HepG2 (cell line): ENCODE measurements at regions not wholly inside any gene's neighbourhood (a gene's known extent, or its start where the extent isn't known, plus 50 kb on each side); places are given as distances from the start of the nearest gene placed in this dataset.

Experiments
- ATAC-seq: fragments of 200-7000 bp; cut with Tn5 transposase; 3 replicates; pipeline ENCODE4 v1.9.1; 2020; ENCODE audit warnings: mild to moderate bottlenecking, moderate library complexity
- BruUV-seq: library from RNA; stranded (reverse); fragments of 400-500 nt; replicated peaks from 2 replicates; lab custom pipeline; 2021; lab: Mats Ljungman, UMichigan
- CTCF ChIA-PET: fragments of 300-600 bp; formaldehyde crosslinking; extraction: SDS; loops from one replicate; lab custom pipeline; 2021; ENCODE audit warnings: low total read pairs, inconsistent platforms, low intra/inter-chr PET ratio; lab: Yijun Ruan, JAX
- POLR2A ChIA-PET: fragments of 350-600 bp; sonication (Branson Sonifier 250); formaldehyde crosslinking; loops from one replicate; lab custom pipeline; 2020; ENCODE audit warnings: antibody characterized with exemption, inconsistent platforms; lab: Yijun Ruan, JAX
- DNase-seq: peaks from one replicate; pipeline ENCODE4 v3.0.0-alpha.2; 2015; ENCODE audit warnings: low spot score
- FAIRE-seq: peaks from 3 replicates; lab custom pipeline; 2011; peaks lifted over from hg19 to GRCh38; lab: Jason Lieb, UNC
- H2AFZ ChIP-seq: one replicate; pipeline ENCODE4 v1.6.1; 2011; ENCODE audit warnings: low read length, inconsistent platforms
- H3K27ac ChIP-seq: fragments of 300-600 bp; 3 replicates; pipeline ENCODE4 v1.8.0; 2011; ENCODE audit warnings: mixed run types, mild to moderate bottlenecking, mixed read lengths, low read length, inconsistent platforms; ENCODE audit not compliant: insufficient read depth; ENCODE audit errors: extremely low read length
- H3K27me3 ChIP-seq, 2 experiments: fragments of 200-600 bp in 1 of 2; 2 replicates in 1 of 2; 3 replicates in 1 of 2; pipeline versions ENCODE4 v1.6.0 to v1.8.0; 2011; ENCODE audit warnings: low read length in 2 of 2, mild to moderate bottlenecking in 2 of 2, moderate library complexity in 2 of 2, inconsistent platforms in 1 of 2; ENCODE audit not compliant: insufficient read depth in 2 of 2, control insufficient read depth in 1 of 2
- H3K36me3 ChIP-seq, 2 experiments: fragments of 200-600 bp in 1 of 2; replicated peaks in 1 of 2; 2 replicates in 1 of 2; 3 replicates in 1 of 2; pipeline versions ENCODE4 v1.5.1 to v1.8.0; 2011; ENCODE audit warnings: low read length in 2 of 2, inconsistent platforms in 1 of 2; ENCODE audit not compliant: insufficient read depth in 2 of 2, control insufficient read depth in 1 of 2
- H3K4me1 ChIP-seq: 2 replicates; pipeline ENCODE4 v1.5.1; 2012; ENCODE audit warnings: low read length, inconsistent platforms; ENCODE audit not compliant: insufficient read depth
- H3K4me2 ChIP-seq: 2 replicates; pipeline ENCODE4 v1.6.0; 2011; ENCODE audit warnings: low read depth, low read length, inconsistent platforms
- H3K4me3 ChIP-seq, 3 experiments: fragments of 200-600 bp in 1 of 3; sonication (generic), shearing (Covaris generic) in 1 of 3; replicated peaks in 1 of 3; 2 replicates each; pipeline ENCODE4 v1.5.1; 2011 to 2016; ENCODE audit warnings: low read length in 3 of 3, inconsistent platforms in 2 of 3, low read depth in 2 of 3, mild to moderate bottlenecking in 2 of 3, control low read depth in 1 of 3, mixed read lengths in 1 of 3; ENCODE audit not compliant: insufficient read depth in 1 of 3
- H3K79me2 ChIP-seq: one replicate; pipeline ENCODE4 v1.6.1; 2011; ENCODE audit warnings: low read length, inconsistent platforms; ENCODE audit not compliant: insufficient read depth
- H3K9ac ChIP-seq: 2 replicates; pipeline ENCODE4 v1.6.0; 2011; ENCODE audit warnings: mild to moderate bottlenecking, low read depth, low read length, inconsistent platforms; ENCODE audit not compliant: insufficient read depth
- H3K9me3 ChIP-seq: 2 replicates; pipeline ENCODE4 v1.5.1; 2012; ENCODE audit warnings: mild to moderate bottlenecking, low read length
- H4K20me1 ChIP-seq: 2 replicates; pipeline ENCODE4 v1.6.0; 2011; ENCODE audit warnings: inconsistent platforms, mild to moderate bottlenecking, low read length, moderate library complexity; ENCODE audit not compliant: insufficient read depth
- ATRX ChIP-seq: sonication (generic); formaldehyde crosslinking; IDR thresholded peaks from 2 replicates; pipeline ENCODE4 v1.4.0; 2020; ENCODE audit warnings: missing genetic modification reagents, borderline replicate concordance
- GMEB1 ChIP-seq: sonication (generic); formaldehyde crosslinking; IDR thresholded peaks from 2 replicates; pipeline ENCODE4 v1.5.1; 2020; ENCODE audit warnings: missing genetic modification reagents, mild to moderate bottlenecking, borderline replicate concordance
- IKZF1 ChIP-seq: fragments of 450-650 bp; IDR thresholded peaks from 2 replicates; pipeline ENCODE4 v1.7.1; 2016
- MAF1 ChIP-seq: sonication (generic); formaldehyde crosslinking; IDR thresholded peaks from 2 replicates; pipeline ENCODE4 v1.5.0; 2020; ENCODE audit warnings: missing genetic modification reagents, borderline replicate concordance
- MAFK ChIP-seq, 2 experiments: IDR thresholded peaks in 1 of 2; conservative IDR thresholded peaks in 1 of 2; 2 replicates each; pipeline ENCODE4 v1.6.1; 2011; ENCODE audit warnings: improper control_type of control experiment in 2 of 2, low read length in 2 of 2
- MZF1 ChIP-seq: sonication (generic); formaldehyde crosslinking; IDR thresholded peaks from 2 replicates; pipeline ENCODE4 v1.8.1; 2023; ENCODE audit warnings: mild to moderate bottlenecking, missing genetic modification reagents, borderline replicate concordance
- NFKB2 ChIP-seq: sonication (generic); formaldehyde crosslinking; IDR thresholded peaks from 2 replicates; pipeline ENCODE4 v1.4.0; 2020; ENCODE audit warnings: missing genetic modification reagents, borderline replicate concordance
- ZFX ChIP-seq: sonication (generic); formaldehyde crosslinking; IDR thresholded peaks from 2 replicates; pipeline ENCODE4 v1.4.0; 2020; ENCODE audit warnings: mild to moderate bottlenecking, low read depth, missing genetic modification reagents, moderate library complexity
- ZNF609 ChIP-seq: sonication (generic); formaldehyde crosslinking; IDR thresholded peaks from 2 replicates; pipeline ENCODE4 v1.4.0; 2020; ENCODE audit warnings: mild to moderate bottlenecking, missing genetic modification reagents, borderline replicate concordance
- ZNF780A ChIP-seq: sonication (generic); formaldehyde crosslinking; IDR thresholded peaks from 2 replicates; pipeline ENCODE4 v1.8.0; 2022; ENCODE audit warnings: mild to moderate bottlenecking, missing genetic modification reagents, moderate library complexity
- ZSCAN20 ChIP-seq: sonication (generic); formaldehyde crosslinking; IDR thresholded peaks from 2 replicates; pipeline ENCODE4 v1.4.0; 2020; ENCODE audit warnings: missing genetic modification reagents, mild to moderate bottlenecking, borderline replicate concordance
- WGBS: methylation state at CpG from one replicate; pipeline ENCODE4 v1.1.6; 2017; ENCODE audit warnings: low lambda C conversion rate; 5-methylcytosine and 5-hydroxymethylcytosine counted together
- in situ Hi-C: cut with HindIII; loops from 2 replicates; pipeline ENCODE4 v1.10.0; 2017; ENCODE audit warnings: low pct_unique_long_range_greater_than_20kb; ENCODE audit not compliant: extremely low pct_ligation_motif_present
- intact Hi-C: fragments of 100-400 bp; cut with micrococcal nuclease; formaldehyde crosslinking; loops from one replicate; pipeline ENCODE4 v1.10.0; 2022; ENCODE audit not compliant: unreplicated experiment

- no peak for TF ChIP-seq GMEB1 (CRISPR knock-in tag)
- peak; percentile 77 to 92 for TF ChIP-seq MAFK (conservative IDR thresholded peaks at IDR 0.05 in 1 of 2, IDR thresholded peaks at IDR 0.05 in 1 of 2; ENCODE audit: low read length in 2 of 2)
- no peak for TF ChIP-seq IKZF1
Measured at GRCh38 chr2:33890686-33891085, 291.6 kb upstream of the FAM98A start (continued).

GRCh38 chr2:33877348-33878016, 278.4 kb upstream of the FAM98A start:
- intact Hi-C loops (no loop called here), in situ Hi-C loops (no loop called here)
- Histone ChIP-seq H4K20me1 (no peaks in the 10 kb centered on the region), H3K36me3 (no peaks in the 10 kb centered on the region), H3K27me3 (no peaks in the 10 kb centered on the region), H3K4me2 (no peak overlapping the region), H3K4me1 (no peaks in the 10 kb centered on the region), H3K9ac (no peak overlapping the region), H3K4me3 (no peak overlapping the region), H3K9me3 (0 out of 2 replicates have a peak, but pooled peaks cover 7% of the 10 kb centered on the region), H3K27ac (no peak overlapping the region), H2AFZ (no peak overlapping the region), H3K79me2 (no peaks in the 10 kb centered on the region)
- no TSS peak for BruUV-seq
- TF ChIP-seq MAF1 (CRISPR knock-in tag) (no peak), ZNF609 (no peak), ATRX (CRISPR knock-in tag) (no peak), NFKB2 (CRISPR knock-in tag) (no peak), ZNF780A (CRISPR knock-in tag) (no peak), ZSCAN20 (CRISPR knock-in tag) (no peak), ZFX (CRISPR knock-in tag) (no peak), MZF1 (CRISPR knock-in tag) (no peak)
- DNase-seq, result no peak
- FAIRE-seq, result no peak
- 3% methylated on average over 6 of the region's 6 CpGs for WGBS
- CTCF ChIA-PET, result no interaction called here
- no peak for ATAC-seq
- POLR2A ChIA-PET, result no interaction called here
